ENCODE measurements at regions not wholly inside any gene's neighbourhood (a gene's known extent, or its start where the extent isn't known, plus 50 kb on each side); places are given as distances from the start of the nearest gene placed in this dataset.

DNA sequence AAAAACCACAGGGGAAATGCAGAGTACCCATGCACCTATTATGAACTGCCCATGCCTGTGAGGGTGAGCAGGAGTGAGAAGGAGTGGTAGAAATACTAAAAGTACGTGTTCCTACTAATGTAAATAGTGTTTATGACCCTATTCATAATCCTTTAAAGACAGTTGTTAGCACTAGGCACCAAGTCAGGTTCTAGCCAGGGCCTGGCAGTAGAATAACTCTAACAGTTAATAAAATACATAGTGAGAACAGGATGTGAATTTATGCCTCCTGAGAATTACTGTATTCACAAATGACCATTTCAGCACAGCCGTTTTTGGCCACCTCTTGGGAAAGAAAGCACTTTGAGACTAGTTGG lies 103.2 kb upstream of the TARS1 start:
- TF ChIP-seq, protein P1, sequence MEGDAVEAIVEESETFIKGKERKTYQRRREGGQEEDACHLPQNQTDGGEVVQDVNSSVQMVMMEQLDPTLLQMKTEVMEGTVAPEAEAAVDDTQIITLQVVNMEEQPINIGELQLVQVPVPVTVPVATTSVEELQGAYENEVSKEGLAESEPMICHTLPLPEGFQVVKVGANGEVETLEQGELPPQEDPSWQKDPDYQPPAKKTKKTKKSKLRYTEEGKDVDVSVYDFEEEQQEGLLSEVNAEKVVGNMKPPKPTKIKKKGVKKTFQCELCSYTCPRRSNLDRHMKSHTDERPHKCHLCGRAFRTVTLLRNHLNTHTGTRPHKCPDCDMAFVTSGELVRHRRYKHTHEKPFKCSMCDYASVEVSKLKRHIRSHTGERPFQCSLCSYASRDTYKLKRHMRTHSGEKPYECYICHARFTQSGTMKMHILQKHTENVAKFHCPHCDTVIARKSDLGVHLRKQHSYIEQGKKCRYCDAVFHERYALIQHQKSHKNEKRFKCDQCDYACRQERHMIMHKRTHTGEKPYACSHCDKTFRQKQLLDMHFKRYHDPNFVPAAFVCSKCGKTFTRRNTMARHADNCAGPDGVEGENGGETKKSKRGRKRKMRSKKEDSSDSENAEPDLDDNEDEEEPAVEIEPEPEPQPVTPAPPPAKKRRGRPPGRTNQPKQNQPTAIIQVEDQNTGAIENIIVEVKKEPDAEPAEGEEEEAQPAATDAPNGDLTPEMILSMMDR (IDR thresholded peaks at IDR 0.05; ENCODE audit: unreplicated experiment) = no peak
- no TSS peak for BruUV-seq (replicated peaks)
- no peaks in the 10 kb centered on the region for H3K27me3 Mint-ChIP-seq (ENCODE audit: unreplicated experiment)
- intact Hi-C loops (cut with micrococcal nuclease; ENCODE audit: unreplicated experiment) = no loop called here
- H3K27ac Mint-ChIP-seq (ENCODE audit: unreplicated experiment) = no peak overlapping the region
- no peak overlapping the region for H3K4me3 Mint-ChIP-seq (ENCODE audit: low read depth, unreplicated experiment)
- no peaks in the 10 kb centered on the region for H3K4me1 Mint-ChIP-seq (ENCODE audit: low read depth, unreplicated experiment)
- H3K36me3 Mint-ChIP-seq (ENCODE audit: insufficient read depth, unreplicated experiment) = no peaks in the 10 kb centered on the region
- CTCF ChIA-PET = interaction anchor here (0.6 kb wide), 1 partner anchor 1323 kb away, joined by 4 read pairs; no protein-coding TSS in a partner anchor
- DNase-seq = no peak
- H3K9me3 Mint-ChIP-seq (ENCODE audit: low read depth, unreplicated experiment) = no peaks in the 10 kb centered on the region

DNA sequence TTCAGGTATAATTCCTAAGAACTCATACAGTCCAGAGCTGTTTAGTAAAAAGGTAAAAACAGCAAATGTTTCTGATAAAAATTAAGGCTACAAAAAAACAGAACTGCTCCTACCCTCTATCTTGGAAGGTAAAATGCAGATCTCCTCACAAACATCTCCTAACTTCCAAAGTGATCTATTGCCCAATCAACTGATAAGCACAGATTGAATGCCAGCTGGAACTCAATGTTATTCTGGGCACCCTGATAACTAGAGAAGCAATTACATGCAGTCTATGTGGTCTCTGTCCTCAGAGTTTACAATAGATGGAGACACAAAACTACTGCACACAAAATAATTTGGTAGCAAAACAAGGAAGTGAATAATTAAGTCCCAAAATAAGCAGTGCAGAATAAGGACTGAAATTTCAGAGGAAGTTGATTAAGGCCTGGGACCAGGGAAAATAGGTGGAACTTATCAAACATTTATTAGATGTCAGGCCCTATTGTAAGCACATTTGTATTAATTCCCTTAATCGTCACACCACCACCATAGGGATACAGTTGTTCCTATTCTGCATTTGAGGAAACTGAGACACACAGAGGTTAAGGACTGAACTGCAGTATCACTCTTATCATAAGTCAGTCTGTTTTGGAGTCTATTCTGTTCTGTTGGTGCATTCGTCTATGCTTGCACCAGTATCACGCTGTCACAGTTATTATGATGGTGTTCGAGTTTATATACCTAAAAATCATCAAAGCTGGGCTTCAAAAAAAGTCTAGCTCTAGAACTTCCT lies 102.2 kb upstream of the TARS1 start:
- no peaks in the 10 kb centered on the region for H3K9me3 Mint-ChIP-seq (ENCODE audit: low read depth, unreplicated experiment)
- intact Hi-C loops (cut with micrococcal nuclease; ENCODE audit: unreplicated experiment) = no loop called here
- no peaks in the 10 kb centered on the region for H3K4me1 Mint-ChIP-seq (ENCODE audit: low read depth, unreplicated experiment)
- no TSS peak for BruUV-seq (replicated peaks)
- H3K4me3 Mint-ChIP-seq (ENCODE audit: low read depth, unreplicated experiment) = no peak overlapping the region
- CTCF ChIA-PET = interaction anchor here (0.6 kb wide), 2 partner anchors 180 to 1322 kb away, joined by 3 to 4 read pairs; no protein-coding TSS in a partner anchor
- TF ChIP-seq, protein P1 (IDR thresholded peaks at IDR 0.05; ENCODE audit: unreplicated experiment) = no peak
- DNase-seq = no peak
- H3K36me3 Mint-ChIP-seq (ENCODE audit: insufficient read depth, unreplicated experiment) = no peaks in the 10 kb centered on the region
- H3K27ac Mint-ChIP-seq (ENCODE audit: unreplicated experiment) = no peak overlapping the region
- H3K27me3 Mint-ChIP-seq (ENCODE audit: unreplicated experiment) = no peaks in the 10 kb centered on the region

DNA sequence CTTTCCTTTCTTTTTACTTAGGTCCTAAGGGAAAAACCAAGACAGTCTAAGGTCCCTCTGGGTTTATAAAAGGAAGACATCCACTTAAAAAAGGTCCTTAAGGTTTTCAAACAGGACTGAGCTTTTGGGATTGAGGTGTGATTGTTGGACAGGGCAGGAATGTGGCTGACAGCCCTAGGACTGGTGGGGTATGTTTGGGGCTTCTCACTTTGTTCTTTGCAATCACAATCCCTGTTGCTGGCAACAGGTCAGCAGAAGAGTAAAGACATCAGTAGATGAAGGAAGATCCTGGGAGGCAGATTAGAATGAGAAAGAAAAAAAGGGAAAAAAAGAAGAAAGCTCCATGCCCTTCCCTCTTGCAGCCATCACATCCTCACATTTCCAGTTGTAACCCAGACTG lies 101.4 kb upstream of the TARS1 start:
- TF ChIP-seq, protein P1 (IDR thresholded peaks at IDR 0.05; ENCODE audit: unreplicated experiment) = no peak
- H3K9me3 Mint-ChIP-seq (ENCODE audit: low read depth, unreplicated experiment) = no peaks in the 10 kb centered on the region
- no peaks in the 10 kb centered on the region for H3K36me3 Mint-ChIP-seq (ENCODE audit: insufficient read depth, unreplicated experiment)
- intact Hi-C loops (cut with micrococcal nuclease; ENCODE audit: unreplicated experiment) = no loop called here
- CTCF ChIA-PET = no interaction called here
- H3K27me3 Mint-ChIP-seq (ENCODE audit: unreplicated experiment) = no peaks in the 10 kb centered on the region
- H3K4me1 Mint-ChIP-seq (ENCODE audit: low read depth, unreplicated experiment) = no peaks in the 10 kb centered on the region
- H3K27ac Mint-ChIP-seq (ENCODE audit: unreplicated experiment) = no peak overlapping the region
- no peak overlapping the region for H3K4me3 Mint-ChIP-seq (ENCODE audit: low read depth, unreplicated experiment)
- BruUV-seq (replicated peaks) = no TSS peak
- no peak for DNase-seq

DNA sequence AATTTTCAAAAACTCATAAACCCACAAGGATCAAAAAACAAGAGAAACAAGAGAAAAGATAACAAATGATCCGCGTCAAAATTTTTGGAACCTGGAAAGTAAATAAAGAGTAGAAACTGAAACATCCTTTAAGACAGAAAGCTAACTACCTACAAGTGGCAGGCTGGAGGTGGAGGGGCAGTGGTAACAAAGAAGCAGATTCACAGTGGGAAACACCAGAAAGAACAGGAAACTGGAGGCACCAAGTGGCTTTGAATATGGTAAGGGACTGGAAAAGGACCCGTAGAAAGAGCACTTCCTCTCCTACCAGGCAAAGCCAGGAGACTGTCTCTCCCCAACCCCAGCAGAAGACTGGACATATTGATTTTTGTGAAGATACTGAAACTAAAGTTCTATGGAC lies 100.6 kb upstream of the TARS1 start:
- Mint-ChIP-seq H3K9me3 (ENCODE audit: low read depth, unreplicated experiment) (no peaks in the 10 kb centered on the region), H3K4me1 (ENCODE audit: low read depth, unreplicated experiment) (no peaks in the 10 kb centered on the region), H3K27me3 (ENCODE audit: unreplicated experiment) (no peaks in the 10 kb centered on the region), H3K36me3 (ENCODE audit: insufficient read depth, unreplicated experiment) (no peaks in the 10 kb centered on the region), H3K4me3 (ENCODE audit: low read depth, unreplicated experiment) (no peak overlapping the region), H3K27ac (ENCODE audit: unreplicated experiment) (no peak overlapping the region)
- BruUV-seq (replicated peaks) = no TSS peak
- TF ChIP-seq, protein P1 (IDR thresholded peaks at IDR 0.05; ENCODE audit: unreplicated experiment) = no peak
- intact Hi-C loops (cut with micrococcal nuclease; ENCODE audit: unreplicated experiment) = no loop called here
- no peak for DNase-seq
- CTCF ChIA-PET = no interaction called here
